ENCODE measurements at regions not wholly inside any gene's neighbourhood (a gene's known extent, or its start where the extent isn't known, plus 50 kb on each side); places are given as distances from the start of the nearest gene placed in this dataset.

- TF ChIP-seq, protein P1, sequence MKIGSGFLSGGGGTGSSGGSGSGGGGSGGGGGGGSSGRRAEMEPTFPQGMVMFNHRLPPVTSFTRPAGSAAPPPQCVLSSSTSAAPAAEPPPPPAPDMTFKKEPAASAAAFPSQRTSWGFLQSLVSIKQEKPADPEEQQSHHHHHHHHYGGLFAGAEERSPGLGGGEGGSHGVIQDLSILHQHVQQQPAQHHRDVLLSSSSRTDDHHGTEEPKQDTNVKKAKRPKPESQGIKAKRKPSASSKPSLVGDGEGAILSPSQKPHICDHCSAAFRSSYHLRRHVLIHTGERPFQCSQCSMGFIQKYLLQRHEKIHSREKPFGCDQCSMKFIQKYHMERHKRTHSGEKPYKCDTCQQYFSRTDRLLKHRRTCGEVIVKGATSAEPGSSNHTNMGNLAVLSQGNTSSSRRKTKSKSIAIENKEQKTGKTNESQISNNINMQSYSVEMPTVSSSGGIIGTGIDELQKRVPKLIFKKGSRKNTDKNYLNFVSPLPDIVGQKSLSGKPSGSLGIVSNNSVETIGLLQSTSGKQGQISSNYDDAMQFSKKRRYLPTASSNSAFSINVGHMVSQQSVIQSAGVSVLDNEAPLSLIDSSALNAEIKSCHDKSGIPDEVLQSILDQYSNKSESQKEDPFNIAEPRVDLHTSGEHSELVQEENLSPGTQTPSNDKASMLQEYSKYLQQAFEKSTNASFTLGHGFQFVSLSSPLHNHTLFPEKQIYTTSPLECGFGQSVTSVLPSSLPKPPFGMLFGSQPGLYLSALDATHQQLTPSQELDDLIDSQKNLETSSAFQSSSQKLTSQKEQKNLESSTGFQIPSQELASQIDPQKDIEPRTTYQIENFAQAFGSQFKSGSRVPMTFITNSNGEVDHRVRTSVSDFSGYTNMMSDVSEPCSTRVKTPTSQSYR (CRISPR knock-in tag; IDR thresholded peaks at IDR 0.05) = no peak
- TF ChIP-seq, protein P2, sequence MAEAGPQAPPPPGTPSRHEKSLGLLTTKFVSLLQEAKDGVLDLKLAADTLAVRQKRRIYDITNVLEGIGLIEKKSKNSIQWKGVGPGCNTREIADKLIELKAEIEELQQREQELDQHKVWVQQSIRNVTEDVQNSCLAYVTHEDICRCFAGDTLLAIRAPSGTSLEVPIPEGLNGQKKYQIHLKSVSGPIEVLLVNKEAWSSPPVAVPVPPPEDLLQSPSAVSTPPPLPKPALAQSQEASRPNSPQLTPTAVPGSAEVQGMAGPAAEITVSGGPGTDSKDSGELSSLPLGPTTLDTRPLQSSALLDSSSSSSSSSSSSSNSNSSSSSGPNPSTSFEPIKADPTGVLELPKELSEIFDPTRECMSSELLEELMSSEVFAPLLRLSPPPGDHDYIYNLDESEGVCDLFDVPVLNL (CRISPR knock-in tag; IDR thresholded peaks at IDR 0.05; ENCODE audit: borderline replicate concordance, low read depth) = no peak
- no peak for TF ChIP-seq ATF1 (CRISPR knock-in tag; IDR thresholded peaks at IDR 0.05)
- no peak for TF ChIP-seq NFATC4 (CRISPR knock-in tag; IDR thresholded peaks at IDR 0.05)
- TF ChIP-seq, protein P3, sequence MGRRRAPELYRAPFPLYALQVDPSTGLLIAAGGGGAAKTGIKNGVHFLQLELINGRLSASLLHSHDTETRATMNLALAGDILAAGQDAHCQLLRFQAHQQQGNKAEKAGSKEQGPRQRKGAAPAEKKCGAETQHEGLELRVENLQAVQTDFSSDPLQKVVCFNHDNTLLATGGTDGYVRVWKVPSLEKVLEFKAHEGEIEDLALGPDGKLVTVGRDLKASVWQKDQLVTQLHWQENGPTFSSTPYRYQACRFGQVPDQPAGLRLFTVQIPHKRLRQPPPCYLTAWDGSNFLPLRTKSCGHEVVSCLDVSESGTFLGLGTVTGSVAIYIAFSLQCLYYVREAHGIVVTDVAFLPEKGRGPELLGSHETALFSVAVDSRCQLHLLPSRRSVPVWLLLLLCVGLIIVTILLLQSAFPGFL (CRISPR knock-in tag; IDR thresholded peaks at IDR 0.05; ENCODE audit: borderline replicate concordance) = no peak
- no peak for TF ChIP-seq SMAD4 (CRISPR knock-in tag; IDR thresholded peaks at IDR 0.05)
- TF ChIP-seq FOXK1 (CRISPR knock-in tag; IDR thresholded peaks at IDR 0.05) = no peak
- TF ChIP-seq TEAD1 (CRISPR knock-in tag; IDR thresholded peaks at IDR 0.05) = no peak
- TF ChIP-seq GRHL2 (CRISPR knock-in tag; IDR thresholded peaks at IDR 0.05; ENCODE audit: insufficient replicate concordance, severe bottlenecking) = no peak
- TF ChIP-seq MYBL2 (CRISPR knock-in tag; IDR thresholded peaks at IDR 0.05) = no peak
These were observed 187.1 kb upstream of the LPP start (continued) for GRCh38 chr3:187966636-187967406.

DNA sequence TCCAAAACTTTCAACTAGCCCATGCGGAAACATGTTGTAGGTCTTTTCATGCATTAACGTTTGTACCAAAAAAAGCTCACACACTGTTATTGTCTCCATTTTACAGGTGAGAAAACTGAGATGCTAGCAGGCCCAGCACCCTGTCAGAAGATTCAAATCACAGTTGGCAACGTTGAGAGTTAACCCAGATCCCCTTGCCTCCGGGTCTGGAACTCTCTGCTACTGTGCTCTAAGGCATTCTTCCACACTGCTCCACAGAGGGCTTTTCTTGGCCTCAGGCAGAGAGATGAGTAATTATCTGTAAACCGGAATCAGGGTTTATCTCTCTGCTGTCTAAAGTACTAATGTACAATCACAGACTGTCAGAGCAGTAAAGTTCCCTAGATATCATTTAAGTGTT is 186.0 kb upstream of the LPP start:
- no peaks in the 10 kb centered on the region for H3K9me3 Mint-ChIP-seq
- H3K4me3 Mint-ChIP-seq = no peak overlapping the region
- no peaks in the 10 kb centered on the region for H3K27me3 Mint-ChIP-seq (ENCODE audit: low read depth)
- ATAC-seq (no peak), DNase-seq (ENCODE audit: low spot score) (no peak)
- no peak overlapping the region for H3K27ac Mint-ChIP-seq
- no peaks in the 10 kb centered on the region for H3K36me3 Mint-ChIP-seq
- H3K4me1 Mint-ChIP-seq = 0 out of 2 replicates have a peak, but pooled peaks cover 2% of the 10 kb centered on the region
- CTCF ChIA-PET = interaction anchor here (1.5 kb wide), 1 partner anchor 220 kb away, joined by 4 read pairs; no protein-coding TSS in a partner anchor
- POLR2A ChIA-PET = no interaction called here
- no peak for TF ChIP-seq ZBTB21 (CRISPR knock-in tag; IDR thresholded peaks at IDR 0.05; ENCODE audit: borderline replicate concordance)
- TF ChIP-seq JAZF1 (CRISPR knock-in tag; IDR thresholded peaks at IDR 0.05) = no peak
- TF ChIP-seq, protein P3 (CRISPR knock-in tag; IDR thresholded peaks at IDR 0.05; ENCODE audit: borderline replicate concordance) = no peak
- TF ChIP-seq, protein P2 (CRISPR knock-in tag; IDR thresholded peaks at IDR 0.05; ENCODE audit: borderline replicate concordance, low read depth) = no peak
- TF ChIP-seq ATF3 (CRISPR knock-in tag; conservative IDR thresholded peaks at IDR 0.05) = no peak
- TF ChIP-seq GABPB1 (CRISPR knock-in tag; IDR thresholded peaks at IDR 0.05) = no peak
- no peak for TF ChIP-seq AFF4 (CRISPR knock-in tag; IDR thresholded peaks at IDR 0.05; ENCODE audit: borderline replicate concordance)
- TF ChIP-seq, protein P4, sequence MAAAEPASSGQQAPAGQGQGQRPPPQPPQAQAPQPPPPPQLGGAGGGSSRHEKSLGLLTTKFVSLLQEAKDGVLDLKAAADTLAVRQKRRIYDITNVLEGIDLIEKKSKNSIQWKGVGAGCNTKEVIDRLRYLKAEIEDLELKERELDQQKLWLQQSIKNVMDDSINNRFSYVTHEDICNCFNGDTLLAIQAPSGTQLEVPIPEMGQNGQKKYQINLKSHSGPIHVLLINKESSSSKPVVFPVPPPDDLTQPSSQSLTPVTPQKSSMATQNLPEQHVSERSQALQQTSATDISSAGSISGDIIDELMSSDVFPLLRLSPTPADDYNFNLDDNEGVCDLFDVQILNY (CRISPR knock-in tag; IDR thresholded peaks at IDR 0.05) = no peak
- no peak for TF ChIP-seq GRHL2 (CRISPR knock-in tag; IDR thresholded peaks at IDR 0.05; ENCODE audit: insufficient replicate concordance, severe bottlenecking)
- no peak for TF ChIP-seq NR3C1 (CRISPR knock-in tag; conservative IDR thresholded peaks at IDR 0.05; ENCODE audit: low read depth)
- no peak for TF ChIP-seq ZNF423 (CRISPR knock-in tag; IDR thresholded peaks at IDR 0.05)
- TF ChIP-seq ZNF317 (CRISPR knock-in tag; IDR thresholded peaks at IDR 0.05; ENCODE audit: borderline replicate concordance, low read depth) = no peak
- no peak for TF ChIP-seq MAX (CRISPR knock-in tag; IDR thresholded peaks at IDR 0.05)

Data from WTC11 (cell line).